ENCODE measurements at regions not wholly inside any gene's neighbourhood (a gene's known extent, or its start where the extent isn't known, plus 50 kb on each side); places are given as distances from the start of the nearest gene placed in this dataset.

GRCh38 chr5:104904561-104904960 lies 1342.0 kb upstream of the NUDT12 start:
- Histone ChIP-seq H3K9ac (no peak overlapping the region), H3K9me2 (no peaks in the 10 kb centered on the region), H2AFZ (ENCODE audit: low read depth) (no peak overlapping the region), H3K27me3 (ENCODE audit: insufficient read depth) (no peaks in the 10 kb centered on the region), H3K27ac (ENCODE audit: low read depth in 2 of 2, low read length in 1 of 2) (no peak overlapping the region), H3K4me1 (ENCODE audit: control insufficient read depth in 1 of 2, insufficient read depth in 2 of 2, low read depth in 1 of 2, low read length in 1 of 2) (no peaks in the 10 kb centered on the region), H4K20me1 (ENCODE audit: insufficient read depth) (no peaks in the 10 kb centered on the region), H3F3A (replicated peaks; ENCODE audit: insufficient read depth) (no peaks in the 10 kb centered on the region), H3K36me3 (replicated peaks in 1 of 2; ENCODE audit: control insufficient read depth in 1 of 2, insufficient read depth in 2 of 2, low read length in 1 of 2) (no peaks in the 10 kb centered on the region), H3K4me2 (no peak overlapping the region), H3K79me2 (ENCODE audit: insufficient read depth) (no peaks in the 10 kb centered on the region), H3K9me3 (no peaks in the 10 kb centered on the region), H3K4me3 (ENCODE audit: low read depth in 2 of 2, low read length in 1 of 2) (no peak overlapping the region)
- TF ChIP-seq ELF1 (IDR thresholded peaks at IDR 0.05) (no peak), MXI1 (IDR thresholded peaks at IDR 0.05; ENCODE audit: low read depth, low read length) (no peak), EZH2phosphoT487 (IDR thresholded peaks at IDR 0.05; ENCODE audit: borderline replicate concordance, low read depth) (no peak), NFIC (IDR thresholded peaks at IDR 0.05; ENCODE audit: borderline replicate concordance) (no peak), GATA2 (CRISPR knock-in tag; IDR thresholded peaks at IDR 0.05) (no peak), MAX (IDR thresholded peaks at IDR 0.05; ENCODE audit: low read depth) (no peak), CTCF (IDR thresholded peaks at IDR 0.05) (no peak)
- ChIA-PET POLR2A (no interaction called here), CTCF (interaction anchor here (0.6 to 0.7 kb wide), 2 partner anchors 11 to 1322 kb away, joined by 3 read pairs; no protein-coding TSS in a partner anchor)
- no peak for DNase-seq
- WGBS (ENCODE audit: low lambda C conversion rate): 50% methylated on average over 1 of the region's 1 CpG

- Histone ChIP-seq H3K9me2 (no peaks in the 10 kb centered on the region), H3K4me3 (ENCODE audit: low read depth in 2 of 2, low read length in 1 of 2) (no peak overlapping the region), H3K36me3 (replicated peaks in 1 of 2; ENCODE audit: control insufficient read depth in 1 of 2, insufficient read depth in 2 of 2, low read length in 1 of 2) (no peaks in the 10 kb centered on the region), H2AFZ (ENCODE audit: low read depth) (no peak overlapping the region), H3K9ac (no peak overlapping the region), H3K4me1 (ENCODE audit: control insufficient read depth in 1 of 2, insufficient read depth in 2 of 2, low read depth in 1 of 2, low read length in 1 of 2) (no peaks in the 10 kb centered on the region), H3K4me2 (no peak overlapping the region), H4K20me1 (ENCODE audit: insufficient read depth) (no peaks in the 10 kb centered on the region), H3K9me3 (no peaks in the 10 kb centered on the region), H3F3A (replicated peaks; ENCODE audit: insufficient read depth) (no peaks in the 10 kb centered on the region), H3K79me2 (ENCODE audit: insufficient read depth) (no peaks in the 10 kb centered on the region), H3K27ac (ENCODE audit: low read depth in 2 of 2, low read length in 1 of 2) (no peak overlapping the region), H3K27me3 (ENCODE audit: insufficient read depth) (no peaks in the 10 kb centered on the region)
- ChIA-PET CTCF (no interaction called here), POLR2A (no interaction called here)
- 59% methylated on average over 2 of the region's 2 CpGs for WGBS (ENCODE audit: low lambda C conversion rate)
- no peak for DNase-seq
- no peak for TF ChIP-seq TEAD4 (IDR thresholded peaks at IDR 0.05; ENCODE audit: borderline replicate concordance, insufficient read depth)
- TF ChIP-seq SMC3 (IDR thresholded peaks at IDR 0.05; ENCODE audit: low read depth, low read length): no peak
- TF ChIP-seq REST (IDR thresholded peaks at IDR 0.05; ENCODE audit: low read depth, low read length): no peak
- no peak for TF ChIP-seq MXI1 (IDR thresholded peaks at IDR 0.05; ENCODE audit: low read depth, low read length)
- TF ChIP-seq MEF2A (IDR thresholded peaks at IDR 0.05; ENCODE audit: borderline replicate concordance, low read depth): no peak
- no peak for TF ChIP-seq JUND (IDR thresholded peaks at IDR 0.05)
- no peak for TF ChIP-seq GATA2 (CRISPR knock-in tag; IDR thresholded peaks at IDR 0.05)
- no peak for TF ChIP-seq TCF12 (IDR thresholded peaks at IDR 0.05)
- TF ChIP-seq EZH2phosphoT487 (IDR thresholded peaks at IDR 0.05; ENCODE audit: borderline replicate concordance, low read depth): no peak
- no peak for TF ChIP-seq ELF1 (IDR thresholded peaks at IDR 0.05)
- TF ChIP-seq POLR2AphosphoS5 (IDR thresholded peaks at IDR 0.05; ENCODE audit: low read depth, low read length): no peak
Observed at GRCh38 chr5:104903941-104904340, 1341.4 kb upstream of the NUDT12 start.
